Testis (tissue), 2 donors: ENCODE measurements at regions not wholly inside any gene's neighbourhood (a gene's known extent, or its start where the extent isn't known, plus 50 kb on each side); places are given as distances from the start of the nearest gene placed in this dataset.

Source experiments
- DNase-seq: peaks from one replicate; pipeline ENCODE4 v3.0.0-alpha.2; 2019
- H3K27ac ChIP-seq, 2 donors: fragments of 200-600 bp; sonication (generic); one replicate each; pipeline ENCODE4 v1.5.1; 2019
- H3K27me3 ChIP-seq: fragments of 200-600 bp; sonication (generic); one replicate; pipeline ENCODE4 v1.5.1; 2019
- H3K36me3 ChIP-seq: fragments of 200-600 bp; sonication (generic); one replicate; pipeline ENCODE4 v1.5.1; 2017; ENCODE audit warnings: low read depth; ENCODE audit errors: missing control alignments
- H3K4me1 ChIP-seq: fragments of 200-600 bp; sonication (generic); one replicate; pipeline ENCODE4 v1.5.1; 2019
- H3K4me3 ChIP-seq, 2 donors: fragments of 200-600 bp; sonication (generic); one replicate each; pipeline ENCODE4 v1.5.1; 2017 to 2019
- H3K9me3 ChIP-seq: fragments of 200-600 bp; sonication (generic); one replicate; pipeline ENCODE4 v1.5.1; 2017
- CTCF ChIP-seq, 3 experiments: fragments of 450-650 bp in 2 of 3; fragments of 200-600 bp in 1 of 3; sonication (generic) in 1 of 3; IDR thresholded peaks; one replicate each; pipeline ENCODE4 v1.5.1; 2016 to 2019; ENCODE audit warnings: antibody characterized with exemption in 3 of 3, mild to moderate bottlenecking in 2 of 3, moderate library complexity in 1 of 3
- POLR2A ChIP-seq: fragments of 450-650 bp; IDR thresholded peaks from one replicate; pipeline ENCODE4 v1.6.1; 2017; ENCODE audit warnings: antibody characterized with exemption, mild to moderate bottlenecking, moderate library complexity
- WGBS, 2 donors: methylation state at CpG; one replicate each; pipeline ENCODE4 v1.1.5; 2018; 5-methylcytosine and 5-hydroxymethylcytosine counted together
- intact Hi-C: fragments of 100-400 bp; cut with DNase I; formaldehyde crosslinking; loops from one replicate; pipeline ENCODE4 v1.15.1; 2023; ENCODE audit warnings: low total_unique reads

- no peak overlapping the region for H3K4me3 ChIP-seq
- H3K4me1 ChIP-seq: no peaks in the 10 kb centered on the region
- WGBS, 2 donors: 70 to 83% methylated on average over 4 of the region's 4 CpGs
- H3K9me3 ChIP-seq: no peaks in the 10 kb centered on the region
- no peaks in the 10 kb centered on the region for H3K36me3 ChIP-seq
- intact Hi-C loops: no loop called here
- no peaks in the 10 kb centered on the region for H3K27me3 ChIP-seq
- DNase-seq: no peak
- no peak for TF ChIP-seq POLR2A
- TF ChIP-seq CTCF (IDR thresholded peaks at IDR 0.05): no peak
- H3K27ac ChIP-seq: no peak overlapping the region
Measured at GRCh38 chr14:54306806-54307205, 90.0 kb upstream of the CDKN3 start.

GRCh38 chr14:54309615-54310014 lies 87.2 kb upstream of the CDKN3 start:
- no peak for DNase-seq

GRCh38 chr14:54310151-54310850 lies 86.5 kb upstream of the CDKN3 start:
- DNase-seq: no peak
- 86 to 92% methylated on average over 10 of the region's 10 CpGs for WGBS, 2 donors
- TF ChIP-seq CTCF (IDR thresholded peaks at IDR 0.05): no peak
- TF ChIP-seq POLR2A: no peak
- intact Hi-C loops: no loop called here
- Histone ChIP-seq H3K4me3 (no peak overlapping the region), H3K4me1 (no peaks in the 10 kb centered on the region), H3K27ac (no peak overlapping the region), H3K27me3 (no peaks in the 10 kb centered on the region), H3K36me3 (no peaks in the 10 kb centered on the region), H3K9me3 (no peaks in the 10 kb centered on the region)

More at GRCh38 chr14:54309615-54310014, 87.2 kb upstream of the CDKN3 start:
- H3K4me3 ChIP-seq: no peak overlapping the region
- WGBS, 2 donors: 69 to 81% methylated on average over 5 of the region's 5 CpGs
- H3K27ac ChIP-seq: no peak overlapping the region
- H3K9me3 ChIP-seq: no peaks in the 10 kb centered on the region
- H3K27me3 ChIP-seq: no peaks in the 10 kb centered on the region
- no peaks in the 10 kb centered on the region for H3K36me3 ChIP-seq
- H3K4me1 ChIP-seq: no peaks in the 10 kb centered on the region
- intact Hi-C loops: no loop called here
- TF ChIP-seq POLR2A (no peak), CTCF (IDR thresholded peaks at IDR 0.05) (no peak)

- no peak overlapping the region for H3K27ac ChIP-seq
- intact Hi-C loops: no loop called here
- no peak for TF ChIP-seq POLR2A
- TF ChIP-seq CTCF (IDR thresholded peaks at IDR 0.05): no peak
- no peaks in the 10 kb centered on the region for H3K27me3 ChIP-seq
- DNase-seq: no peak
- H3K4me1 ChIP-seq: no peaks in the 10 kb centered on the region
- WGBS, 2 donors: 80 to 83% methylated on average over 2 of the region's 2 CpGs
- H3K36me3 ChIP-seq: no peaks in the 10 kb centered on the region
- no peak overlapping the region for H3K4me3 ChIP-seq
- H3K9me3 ChIP-seq: no peaks in the 10 kb centered on the region
Measured at GRCh38 chr14:54310851-54311228, 86.0 kb upstream of the CDKN3 start.

GRCh38 chr14:54312166-54312801 lies 84.5 kb upstream of the CDKN3 start:
- intact Hi-C loops: no loop called here
- Histone ChIP-seq H3K27me3 (no peaks in the 10 kb centered on the region), H3K4me3 (no peak overlapping the region), H3K9me3 (no peaks in the 10 kb centered on the region), H3K36me3 (no peaks in the 10 kb centered on the region), H3K27ac (no peak overlapping the region), H3K4me1 (no peaks in the 10 kb centered on the region)
- TF ChIP-seq CTCF (IDR thresholded peaks at IDR 0.05): no peak
- TF ChIP-seq POLR2A: no peak
- 69 to 70% methylated on average over 3 of the region's 3 CpGs for WGBS, 2 donors
- DNase-seq: no peak
